A549 (cell line): ENCODE measurements at regions not wholly inside any gene's neighbourhood (a gene's known extent, or its start where the extent isn't known, plus 50 kb on each side); places are given as distances from the start of the nearest gene placed in this dataset.

Experiments used
- CEBPB ChIP-seq, 2 experiments: fragments of >200 bp in 1 of 2; sonication (Bioruptor Twin) in 1 of 2; formaldehyde crosslinking in 1 of 2; IDR thresholded peaks; 2 replicates each; pipeline ENCODE4 v1.6.1; 2012 to 2016
- EP300 ChIP-seq, 2 experiments: fragments of >200 bp; sonication (Bioruptor Twin); formaldehyde crosslinking; IDR thresholded peaks; 2 replicates in 1 of 2; 3 replicates in 1 of 2; pipeline ENCODE4 v1.6.1; 2016 to 2017
- HDAC2 ChIP-seq: fragments of 200-600 bp; sonication (generic); IDR thresholded peaks from 2 replicates; pipeline ENCODE4 v1.6.1; 2016
- POLR2A ChIP-seq: IDR thresholded peaks from 2 replicates; pipeline ENCODE4 v1.6.1; 2012; ENCODE audit warnings: mild to moderate bottlenecking, low read length
- POLR2AphosphoS2 ChIP-seq: conservative IDR thresholded peaks from 2 replicates; pipeline ENCODE4 v1.6.1; 2012; ENCODE audit warnings: low read length, improper control_type of control experiment, inconsistent platforms
- ZNF302 ChIP-seq: fragments of 250-450 bp; sonication (Bioruptor Pico); IDR thresholded peaks from 2 replicates; pipeline ENCODE4 v1.9.0; 2021; ENCODE audit warnings: inconsistent platforms, mild to moderate bottlenecking, moderate library complexity
- TF ChIP-seq, protein P1 (sequence below): fragments of >200 bp; sonication (Bioruptor Twin); formaldehyde crosslinking; IDR thresholded peaks from 3 replicates; pipeline ENCODE4 v1.5.1; 2016
- TF ChIP-seq, protein P2 (sequence below): fragments of 150-350 bp; IDR thresholded peaks from 2 replicates; pipeline ENCODE4 v1.6.1; 2014; ENCODE audit warnings: low read depth, mild to moderate bottlenecking, low read length

DNA sequence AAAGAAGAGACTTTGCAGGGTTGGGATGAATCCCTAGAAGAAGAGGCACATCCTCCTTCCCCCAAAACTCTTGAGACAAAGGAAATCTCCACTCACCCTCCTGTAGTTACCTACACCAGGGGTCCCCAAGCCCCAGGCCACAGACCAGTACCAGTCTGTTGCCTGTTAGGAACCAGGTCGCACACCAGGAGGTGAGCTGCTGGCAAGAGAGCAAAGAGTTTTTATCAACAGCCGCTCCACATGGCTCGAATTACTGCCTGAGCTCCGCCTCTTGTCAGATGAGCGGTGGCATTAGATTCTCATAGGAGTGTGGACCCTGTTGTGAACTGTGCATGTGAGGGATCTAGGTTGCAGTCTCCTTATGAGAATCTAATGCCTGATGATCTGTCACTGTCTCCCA, 98.9 kb downstream of the CCT6B start:
- TF ChIP-seq, protein P1, sequence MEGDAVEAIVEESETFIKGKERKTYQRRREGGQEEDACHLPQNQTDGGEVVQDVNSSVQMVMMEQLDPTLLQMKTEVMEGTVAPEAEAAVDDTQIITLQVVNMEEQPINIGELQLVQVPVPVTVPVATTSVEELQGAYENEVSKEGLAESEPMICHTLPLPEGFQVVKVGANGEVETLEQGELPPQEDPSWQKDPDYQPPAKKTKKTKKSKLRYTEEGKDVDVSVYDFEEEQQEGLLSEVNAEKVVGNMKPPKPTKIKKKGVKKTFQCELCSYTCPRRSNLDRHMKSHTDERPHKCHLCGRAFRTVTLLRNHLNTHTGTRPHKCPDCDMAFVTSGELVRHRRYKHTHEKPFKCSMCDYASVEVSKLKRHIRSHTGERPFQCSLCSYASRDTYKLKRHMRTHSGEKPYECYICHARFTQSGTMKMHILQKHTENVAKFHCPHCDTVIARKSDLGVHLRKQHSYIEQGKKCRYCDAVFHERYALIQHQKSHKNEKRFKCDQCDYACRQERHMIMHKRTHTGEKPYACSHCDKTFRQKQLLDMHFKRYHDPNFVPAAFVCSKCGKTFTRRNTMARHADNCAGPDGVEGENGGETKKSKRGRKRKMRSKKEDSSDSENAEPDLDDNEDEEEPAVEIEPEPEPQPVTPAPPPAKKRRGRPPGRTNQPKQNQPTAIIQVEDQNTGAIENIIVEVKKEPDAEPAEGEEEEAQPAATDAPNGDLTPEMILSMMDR, result no peak
- TF ChIP-seq POLR2A, result no peak
- TF ChIP-seq POLR2AphosphoS2, result no peak
- no peak for TF ChIP-seq CEBPB (IDR thresholded peaks at IDR 0.05)
- TF ChIP-seq EP300 (IDR thresholded peaks at IDR 0.05), result no peak
- TF ChIP-seq, protein P2, sequence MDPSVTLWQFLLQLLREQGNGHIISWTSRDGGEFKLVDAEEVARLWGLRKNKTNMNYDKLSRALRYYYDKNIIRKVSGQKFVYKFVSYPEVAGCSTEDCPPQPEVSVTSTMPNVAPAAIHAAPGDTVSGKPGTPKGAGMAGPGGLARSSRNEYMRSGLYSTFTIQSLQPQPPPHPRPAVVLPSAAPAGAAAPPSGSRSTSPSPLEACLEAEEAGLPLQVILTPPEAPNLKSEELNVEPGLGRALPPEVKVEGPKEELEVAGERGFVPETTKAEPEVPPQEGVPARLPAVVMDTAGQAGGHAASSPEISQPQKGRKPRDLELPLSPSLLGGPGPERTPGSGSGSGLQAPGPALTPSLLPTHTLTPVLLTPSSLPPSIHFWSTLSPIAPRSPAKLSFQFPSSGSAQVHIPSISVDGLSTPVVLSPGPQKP, result no peak
- no peak for TF ChIP-seq HDAC2
- no peak for TF ChIP-seq ZNF302 (CRISPR knock-in tag)
